ENCODE measurements at regions not wholly inside any gene's neighbourhood (a gene's known extent, or its start where the extent isn't known, plus 50 kb on each side); places are given as distances from the start of the nearest gene placed in this dataset.

- TF ChIP-seq USF2 (IDR thresholded peaks at IDR 0.05; ENCODE audit: low read depth, low read length), result no peak
Observed at GRCh38 chr16:85422632-85423550, 190.2 kb upstream of the GSE1 start (continued).

- ChIA-PET CTCF (no interaction called here), POLR2A (ENCODE audit: unreplicated experiment) (no interaction called here)
- Histone ChIP-seq H3K4me3 (ENCODE audit: insufficient read depth, low read depth, low read length) (no peak overlapping the region), H3K4ac (ENCODE audit: low read depth, low read length) (no peak overlapping the region), H2AK9ac (replicated peaks; ENCODE audit: low read depth, low read length, poor library complexity) (no peak overlapping the region), H3K18ac (ENCODE audit: low read depth, low read length) (no peak overlapping the region), H3K9me1 (ENCODE audit: insufficient read depth, low read length) (0 out of 2 replicates have a peak, but pooled peaks cover 3% of the 10 kb centered on the region), H3K9me3 (ENCODE audit: control insufficient read depth, insufficient read depth, low read length) (no peaks in the 10 kb centered on the region), H2AK5ac (ENCODE audit: low read depth, low read length) (no peak overlapping the region), H2AFZ (replicated peaks; ENCODE audit: low read length, poor library complexity) (peak overlapping the region; percentile 33), H3K27ac (ENCODE audit: insufficient read depth, low read length) (no peak overlapping the region), H2BK120ac (ENCODE audit: low read depth, low read length) (no peak overlapping the region), H4K8ac (ENCODE audit: low read depth in 2 of 2, low read length in 2 of 2) (no peak overlapping the region), H3K36me3 (ENCODE audit: control insufficient read depth, insufficient read depth, low read length) (no peaks in the 10 kb centered on the region), H3K27me3 (ENCODE audit: control insufficient read depth, insufficient read depth, low read length) (no peaks in the 10 kb centered on the region), H2BK20ac (ENCODE audit: low read depth, low read length) (no peak overlapping the region), H3K4me1 (ENCODE audit: control insufficient read depth, insufficient read depth, low read length) (no peaks in the 10 kb centered on the region), H3K14ac (replicated peaks; ENCODE audit: low read depth, low read length) (no peak overlapping the region), H3K79me1 (ENCODE audit: low read depth in 1 of 2, low read length in 2 of 2) (peaks cover 0 to 13% of the 10 kb centered on the region in 2 experiments), H3K56ac (ENCODE audit: extremely low read depth, insufficient read depth, low read length) (no peak overlapping the region), H2BK5ac (ENCODE audit: low read depth, low read length, poor library complexity, severe bottlenecking) (no peak overlapping the region), H2BK15ac (ENCODE audit: low read depth, low read length) (no peak overlapping the region), H4K91ac (ENCODE audit: insufficient read depth, low read depth, low read length) (no peak overlapping the region), H3K4me2 (ENCODE audit: low read depth, low read length) (no peak overlapping the region), H3K9ac (ENCODE audit: low read depth, low read length) (no peak overlapping the region), H4K20me1 (ENCODE audit: insufficient read depth, low read length) (peaks cover 43% of the 10 kb centered on the region), H3K23ac (ENCODE audit: low read depth, low read length) (no peak overlapping the region), H4K5ac (ENCODE audit: low read depth, low read length) (no peak overlapping the region)
- BruUV-seq (replicated peaks), result no TSS peak
- dilution Hi-C loops (cut with HindIII; ENCODE audit: low sequenced_read_pairs, unreplicated experiment), result no loop called here
- intact Hi-C loops (cut with micrococcal nuclease), result loop anchor here (5.0 kb wide), 1 partner anchor 134 kb away; no protein-coding TSS in a partner anchor
- no peak for ATAC-seq (ENCODE audit: low read depth)
- no peak for TF ChIP-seq RFX5 (IDR thresholded peaks at IDR 0.05; ENCODE audit: low read depth, low read length)
- TF ChIP-seq FOS (IDR thresholded peaks at IDR 0.05; ENCODE audit: low read depth, low read length), result no peak
- TF ChIP-seq RCOR1 (IDR thresholded peaks at IDR 0.05; ENCODE audit: insufficient replicate concordance, low read length), result no peak
- TF ChIP-seq CEBPB (IDR thresholded peaks at IDR 0.05; ENCODE audit: low read depth, low read length), result no peak
- no peak for TF ChIP-seq MAZ (IDR thresholded peaks at IDR 0.05; ENCODE audit: borderline replicate concordance, low read depth, low read length)
- no peak for DNase-seq
- WGBS, 2 experiments (ENCODE audit: extremely low coverage in 2 of 2, insufficient read length in 1 of 2), result 78% methylated on average over 5 of the region's 11 CpGs; no CpG with 5 or more reads in 1 of the 2 experiments
- in situ Hi-C loops (cut with MboI; ENCODE audit: low sequenced_read_pairs), result no loop called here
Observed at GRCh38 chr16:85423631-85424030, 189.5 kb upstream of the GSE1 start.

Data from IMR-90 (cell line).